HG03354 (cell line): ENCODE measurements at regions not wholly inside any gene's neighbourhood (a gene's known extent, or its start where the extent isn't known, plus 50 kb on each side); places are given as distances from the start of the nearest gene placed in this dataset.

Source experiments
- ATAC-seq: cut with Tn5 transposase; IDR thresholded peaks from one replicate; pipeline ENCODE4 v1.9.1; 2021; ENCODE audit warnings: mild to moderate bottlenecking; ENCODE audit not compliant: unreplicated experiment, poor library complexity, severe bottlenecking

- no peak for ATAC-seq
Observed at GRCh38 chr13:111645598-111646455, 325.4 kb downstream of the TEX29 start.

GRCh38 chr13:111646456-111646855 lies 326.0 kb downstream of the TEX29 start:
- ATAC-seq = no peak

- no peak for ATAC-seq
Observed at GRCh38 chr13:111648885-111649284, 328.4 kb downstream of the TEX29 start.

GRCh38 chr13:111650626-111651025 lies 330.2 kb downstream of the TEX29 start:
- ATAC-seq = no peak

GRCh38 chr13:111652676-111653075 lies 332.2 kb downstream of the TEX29 start:
- no peak for ATAC-seq

GRCh38 chr13:111654531-111654930 lies 334.1 kb downstream of the TEX29 start:
- ATAC-seq = no peak

GRCh38 chr13:111656439-111656838 lies 336.0 kb downstream of the TEX29 start:
- no peak for ATAC-seq

GRCh38 chr13:111657013-111657412 lies 336.6 kb downstream of the TEX29 start:
- ATAC-seq = no peak

GRCh38 chr13:111658145-111659100 lies 338.0 kb downstream of the TEX29 start:
- no peak for ATAC-seq

- no peak for ATAC-seq
Observed at GRCh38 chr13:111659219-111659775, 338.9 kb downstream of the TEX29 start.

- ATAC-seq = no peak
Observed at GRCh38 chr13:111659842-111660241, 339.4 kb downstream of the TEX29 start.

- ATAC-seq = no peak
Observed at GRCh38 chr13:111661052-111661451, 340.6 kb downstream of the TEX29 start.

- no peak for ATAC-seq
Observed at GRCh38 chr13:111661776-111662175, 341.3 kb downstream of the TEX29 start.

GRCh38 chr13:111662451-111662850 lies 342.0 kb downstream of the TEX29 start:
- no peak for ATAC-seq

- no peak for ATAC-seq
Observed at GRCh38 chr13:111662895-111663294, 342.5 kb downstream of the TEX29 start.

- no peak for ATAC-seq
Observed at GRCh38 chr13:111663505-111663904, 343.1 kb downstream of the TEX29 start.

- ATAC-seq = no peak
Observed at GRCh38 chr13:111663953-111664421, 343.5 kb downstream of the TEX29 start.

- ATAC-seq = no peak
Observed at GRCh38 chr13:111664696-111665095, 344.3 kb downstream of the TEX29 start.

GRCh38 chr13:111665691-111666095 lies 345.3 kb downstream of the TEX29 start:
- no peak for ATAC-seq

- no peak for ATAC-seq
Observed at GRCh38 chr13:111666164-111666776, 345.8 kb downstream of the TEX29 start.
